ENCODE measurements at regions not wholly inside any gene's neighbourhood (a gene's known extent, or its start where the extent isn't known, plus 50 kb on each side); places are given as distances from the start of the nearest gene placed in this dataset.

GRCh38 chr2:156253765-156254164 lies 78.8 kb downstream of the NR4A2 start:
- TF ChIP-seq POLR2A (IDR thresholded peaks at IDR 0.05) (no peak), CTCF (IDR thresholded peaks at IDR 0.05) (no peak)

All from testis (tissue), 2 donors.